Stomach (tissue), 8 donors: ENCODE measurements at regions not wholly inside any gene's neighbourhood (a gene's known extent, or its start where the extent isn't known, plus 50 kb on each side); places are given as distances from the start of the nearest gene placed in this dataset.

Experiments
- DNase-seq, 2 donors: peaks; one replicate each; pipeline versions ENCODE4 v3.0.0 to v3.0.0-alpha.2; 2013 to 2019
- H3K27ac ChIP-seq, 5 donors: fragments of 200-600 bp in 4 of 5; sonication (generic) in 4 of 5; one replicate each; pipeline ENCODE4 v1.5.1; 2013 to 2019; ENCODE audit warnings: mild to moderate bottlenecking in 1 of 5, moderate library complexity in 1 of 5
- H3K27me3 ChIP-seq, 3 donors: fragments of 200-600 bp; sonication (generic); one replicate each; pipeline ENCODE4 v1.5.1; 2017 to 2019; ENCODE audit warnings: mixed run types in 1 of 3
- H3K36me3 ChIP-seq, 4 donors: fragments of 200-600 bp; sonication (generic); 1 replicate in 3 of 4; 2 replicates in 1 of 4; pipeline ENCODE4 v1.5.1; 2016 to 2019
- H3K4me1 ChIP-seq, 4 donors: fragments of 200-600 bp; sonication (generic); one replicate each; pipeline ENCODE4 v1.5.1; 2016 to 2019
- H3K4me3 ChIP-seq, 4 donors: fragments of 200-600 bp; sonication (generic) in 3 of 4; one replicate each; pipeline ENCODE4 v1.5.1; 2016 to 2019; ENCODE audit warnings: mild to moderate bottlenecking in 1 of 4
- H3K9me3 ChIP-seq, 4 donors: fragments of 200-600 bp; sonication (generic); one replicate each; pipeline ENCODE4 v1.5.1; 2016 to 2019
- CTCF ChIP-seq, 7 experiments: fragments of 450-650 bp in 4 of 7; fragments of 200-600 bp in 3 of 7; sonication (generic) in 3 of 7; IDR thresholded peaks; one replicate each; pipeline ENCODE4 v1.5.1; 2016 to 2019; ENCODE audit warnings: antibody characterized with exemption in 7 of 7, control low read depth in 2 of 7, mild to moderate bottlenecking in 1 of 7
- EP300 ChIP-seq: sonication (generic); formaldehyde crosslinking; IDR thresholded peaks from one replicate; pipeline ENCODE4 v1.6.1; 2017; ENCODE audit warnings: antibody characterized with exemption
- POLR2A ChIP-seq, 4 donors: fragments of 450-650 bp; IDR thresholded peaks; one replicate each; pipeline ENCODE4 v1.6.1; 2016; ENCODE audit warnings: antibody characterized with exemption in 4 of 4, control low read depth in 2 of 4, mild to moderate bottlenecking in 1 of 4, moderate library complexity in 1 of 4
- POLR2AphosphoS5 ChIP-seq, 3 donors: sonication (generic); formaldehyde crosslinking; IDR thresholded peaks; one replicate each; pipeline ENCODE4 v1.6.1; 2016; ENCODE audit warnings: antibody characterized with exemption in 3 of 3
- WGBS, 5 donors: extraction: QIAGEN DNeasy Blood & Tissue Kit in 3 of 5; methylation state at CpG; one replicate each; pipeline versions ENCODE4 v1.1.5 to v1.1.7; 2013 to 2018; 5-methylcytosine and 5-hydroxymethylcytosine counted together
- intact Hi-C: fragments of 100-400 bp; cut with DNase I; formaldehyde crosslinking; loops from one replicate; pipeline ENCODE4 v1.15.1; 2023; ENCODE audit warnings: low total_unique reads
- donor health status: healthy with polysubstance abuse.
- donor health status: Bipolar disorder and iron deficiency.
- donor health status: healthy.

- Histone ChIP-seq H3K27ac (no peak overlapping the region), H3K36me3 (no peaks in the 10 kb centered on the region), H3K4me3 (no peak overlapping the region), H3K9me3 (no peaks in the 10 kb centered on the region), H3K4me1 (no peaks in the 10 kb centered on the region), H3K27me3 (peaks cover 4 to 70% (median 19%) of the 10 kb centered on the region in 3 donors)
- no peak for DNase-seq
- TF ChIP-seq CTCF (IDR thresholded peaks at IDR 0.05) (no peak), EP300 (no peak), POLR2AphosphoS5 (IDR thresholded peaks at IDR 0.05) (no peak), POLR2A (IDR thresholded peaks at IDR 0.05) (no peak)
- intact Hi-C loops: no loop called here
- 72 to 86% (median 85%) methylated on average over 3 of the region's 3 CpGs for WGBS, 5 donors
Observed at GRCh38 chr16:86889974-86890373, 311.6 kb downstream of the FOXL1 start.

GRCh38 chr16:86891121-86891520 is 312.8 kb downstream of the FOXL1 start:
- Histone ChIP-seq H3K4me1 (no peaks in the 10 kb centered on the region), H3K36me3 (no peaks in the 10 kb centered on the region), H3K4me3 (no peak overlapping the region), H3K9me3 (no peaks in the 10 kb centered on the region), H3K27ac (no peak overlapping the region), H3K27me3 (peaks cover 4 to 73% (median 24%) of the 10 kb centered on the region in 3 donors)
- WGBS, 5 donors: 63 to 71% (median 66%) methylated on average over 7 of the region's 7 CpGs
- TF ChIP-seq POLR2A (IDR thresholded peaks at IDR 0.05): no peak
- TF ChIP-seq POLR2AphosphoS5 (IDR thresholded peaks at IDR 0.05): no peak
- no peak for TF ChIP-seq CTCF (IDR thresholded peaks at IDR 0.05)
- TF ChIP-seq EP300: no peak
- DNase-seq: no peak
- intact Hi-C loops: no loop called here

- H3K4me3 ChIP-seq: no peak overlapping the region
- intact Hi-C loops: no loop called here
- WGBS, 5 donors: 80 to 92% (median 85%) methylated on average over 10 to 12 of the region's 12 CpGs
Observed at GRCh38 chr16:86891631-86892030, 313.3 kb downstream of the FOXL1 start.

GRCh38 chr16:86892509-86892908 is 314.2 kb downstream of the FOXL1 start:
- TF ChIP-seq EP300: no peak
- TF ChIP-seq POLR2AphosphoS5 (IDR thresholded peaks at IDR 0.05): no peak
- TF ChIP-seq POLR2A (IDR thresholded peaks at IDR 0.05): no peak
- TF ChIP-seq CTCF (IDR thresholded peaks at IDR 0.05): no peak
- Histone ChIP-seq H3K4me1 (no peaks in the 10 kb centered on the region), H3K36me3 (no peaks in the 10 kb centered on the region), H3K4me3 (no peak overlapping the region), H3K27ac (no peak overlapping the region), H3K27me3 (peaks cover 4 to 76% (median 24%) of the 10 kb centered on the region in 3 donors), H3K9me3 (no peaks in the 10 kb centered on the region)
- intact Hi-C loops: no loop called here
- WGBS, 5 donors: 51 to 73% (median 69%) methylated on average over 6 of the region's 6 CpGs
- no peak for DNase-seq

More at GRCh38 chr16:86891631-86892030, 313.3 kb downstream of the FOXL1 start:
- H3K27ac ChIP-seq: no peak overlapping the region
- H3K9me3 ChIP-seq: no peaks in the 10 kb centered on the region
- no peaks in the 10 kb centered on the region for H3K4me1 ChIP-seq
- H3K36me3 ChIP-seq: no peaks in the 10 kb centered on the region
- TF ChIP-seq POLR2AphosphoS5 (IDR thresholded peaks at IDR 0.05) (no peak), EP300 (no peak), POLR2A (IDR thresholded peaks at IDR 0.05) (no peak), CTCF (IDR thresholded peaks at IDR 0.05) (no peak)
- DNase-seq: no peak
- peaks cover 4 to 76% (median 24%) of the 10 kb centered on the region in 3 donors for H3K27me3 ChIP-seq
